ENCODE measurements at regions not wholly inside any gene's neighbourhood (a gene's known extent, or its start where the extent isn't known, plus 50 kb on each side); places are given as distances from the start of the nearest gene placed in this dataset.

DNA sequence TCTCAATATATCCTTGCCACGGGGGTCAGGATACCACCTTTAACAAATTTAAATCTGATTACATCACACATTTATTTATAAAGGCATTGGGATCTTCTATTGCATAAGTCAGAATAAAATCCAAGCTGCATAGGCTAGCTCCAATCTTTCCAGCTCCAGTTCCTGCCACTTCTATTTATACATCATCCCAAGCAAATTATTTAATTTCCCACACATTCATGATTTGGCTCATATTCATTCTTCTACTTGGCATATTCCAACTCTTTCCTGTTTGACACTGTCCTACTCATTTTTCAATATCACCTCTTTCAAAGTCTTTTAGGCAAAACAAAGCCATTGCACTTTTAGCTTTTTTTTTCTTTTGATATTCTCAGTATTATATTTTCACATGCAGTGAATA lies 579.0 kb upstream of the FZD8 start:
- Mint-ChIP-seq H3K4me3 (no peak overlapping the region), H3K27me3 (no peaks in the 10 kb centered on the region), H3K9me3 (ENCODE audit: insufficient read depth) (peaks cover 5% of the 10 kb centered on the region), H3K4me1 (no peaks in the 10 kb centered on the region), H3K27ac (no peak overlapping the region)
- CTCF ChIA-PET, result no interaction called here
- WGBS (ENCODE audit: insufficient coverage), result no CpG with 5 or more reads among the region's 1 CpG
- Histone ChIP-seq H3K9ac (ENCODE audit: low read length) (no peak overlapping the region), H3K79me2 (ENCODE audit: control insufficient read depth, insufficient read depth, low read length) (no peaks in the 10 kb centered on the region), H2AFZ (ENCODE audit: insufficient read depth, low read depth, low read length, poor library complexity, severe bottlenecking) (no peak overlapping the region), H3K4me3 (ENCODE audit: control extremely low read depth in 1 of 5, extremely low read depth in 1 of 5, insufficient read depth in 1 of 5, low read depth in 2 of 5, low read length in 4 of 5) (no peak overlapping the region), H3K4me1 (ENCODE audit: control insufficient read depth in 2 of 2, insufficient read depth in 2 of 2, low read length in 2 of 2) (no peaks in the 10 kb centered on the region), H3K27me3 (replicated peaks in 1 of 4; ENCODE audit: control extremely low read depth in 1 of 4, control insufficient read depth in 3 of 4, insufficient read depth in 4 of 4, low read length in 3 of 4) (no peaks in the 10 kb centered on the region), H3K4me2 (replicated peaks; ENCODE audit: low read depth, low read length, poor library complexity, severe bottlenecking) (no peak overlapping the region), H3K36me3 (replicated peaks in 1 of 2; ENCODE audit: control extremely low read depth in 1 of 2, control insufficient read depth in 1 of 2, extremely low read depth in 1 of 2, insufficient read depth in 2 of 2, low read length in 1 of 2) (no peaks in the 10 kb centered on the region), H3K27ac (ENCODE audit: low read length in 2 of 2) (no peak overlapping the region), H4K20me1 (ENCODE audit: control insufficient read depth, insufficient read depth, low read length, poor library complexity, severe bottlenecking) (no peaks in the 10 kb centered on the region), H3K9me3 (ENCODE audit: control extremely low read depth in 1 of 3, control insufficient read depth in 2 of 3, insufficient read depth in 1 of 3, low read length in 2 of 3) (peaks cover 0 to 1% (median 0%) of the 10 kb centered on the region in 3 donors)
- DNase-seq, result no peak
- TF ChIP-seq EZH2 (IDR thresholded peaks at IDR 0.05; ENCODE audit: borderline replicate concordance, insufficient read depth, low read depth, low read length, poor library complexity, severe bottlenecking), result no peak
- TF ChIP-seq, protein P1, sequence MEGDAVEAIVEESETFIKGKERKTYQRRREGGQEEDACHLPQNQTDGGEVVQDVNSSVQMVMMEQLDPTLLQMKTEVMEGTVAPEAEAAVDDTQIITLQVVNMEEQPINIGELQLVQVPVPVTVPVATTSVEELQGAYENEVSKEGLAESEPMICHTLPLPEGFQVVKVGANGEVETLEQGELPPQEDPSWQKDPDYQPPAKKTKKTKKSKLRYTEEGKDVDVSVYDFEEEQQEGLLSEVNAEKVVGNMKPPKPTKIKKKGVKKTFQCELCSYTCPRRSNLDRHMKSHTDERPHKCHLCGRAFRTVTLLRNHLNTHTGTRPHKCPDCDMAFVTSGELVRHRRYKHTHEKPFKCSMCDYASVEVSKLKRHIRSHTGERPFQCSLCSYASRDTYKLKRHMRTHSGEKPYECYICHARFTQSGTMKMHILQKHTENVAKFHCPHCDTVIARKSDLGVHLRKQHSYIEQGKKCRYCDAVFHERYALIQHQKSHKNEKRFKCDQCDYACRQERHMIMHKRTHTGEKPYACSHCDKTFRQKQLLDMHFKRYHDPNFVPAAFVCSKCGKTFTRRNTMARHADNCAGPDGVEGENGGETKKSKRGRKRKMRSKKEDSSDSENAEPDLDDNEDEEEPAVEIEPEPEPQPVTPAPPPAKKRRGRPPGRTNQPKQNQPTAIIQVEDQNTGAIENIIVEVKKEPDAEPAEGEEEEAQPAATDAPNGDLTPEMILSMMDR (IDR thresholded peaks at IDR 0.05), result no peak
- intact Hi-C loops (cut with micrococcal nuclease), result no loop called here
- no peak for ATAC-seq (ENCODE audit: low read depth)
- POLR2A ChIA-PET, result no interaction called here

DNA sequence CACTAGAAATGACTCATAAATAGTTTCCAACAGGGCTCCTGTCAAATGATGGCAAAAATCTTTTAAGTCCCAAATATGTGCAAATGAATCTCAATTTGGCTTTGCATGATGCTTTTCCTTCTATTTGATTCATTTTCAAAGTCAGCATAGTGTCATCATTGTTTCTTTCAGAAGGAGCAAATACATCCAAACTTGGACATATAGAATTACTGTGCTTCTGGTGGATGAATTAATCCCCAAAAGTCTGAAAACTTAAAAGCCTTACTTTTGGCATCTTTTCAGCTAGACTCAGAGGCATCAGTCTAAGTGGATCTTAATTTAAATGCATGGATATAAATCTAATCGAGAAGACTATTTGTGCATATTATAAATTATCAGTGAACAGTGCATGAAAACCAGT lies 578.1 kb upstream of the FZD8 start:
- no peak overlapping the region for H3K27ac ChIP-seq (ENCODE audit: low read length in 2 of 2)
- no peaks in the 10 kb centered on the region for H3K36me3 ChIP-seq (replicated peaks in 1 of 2; ENCODE audit: control extremely low read depth in 1 of 2, control insufficient read depth in 1 of 2, extremely low read depth in 1 of 2, insufficient read depth in 2 of 2, low read length in 1 of 2)
- CTCF ChIA-PET, result no interaction called here
- Mint-ChIP-seq H3K4me1 (no peaks in the 10 kb centered on the region), H3K27ac (no peak overlapping the region), H3K27me3 (no peaks in the 10 kb centered on the region), H3K4me3 (no peak overlapping the region), H3K9me3 (ENCODE audit: insufficient read depth) (peaks cover 5% of the 10 kb centered on the region)
- POLR2A ChIA-PET, result no interaction called here
- H3K79me2 ChIP-seq (ENCODE audit: control insufficient read depth, insufficient read depth, low read length), result no peaks in the 10 kb centered on the region
- no peak for DNase-seq
- no CpG with 5 or more reads among the region's 1 CpG for WGBS (ENCODE audit: insufficient coverage)
- H3K9ac ChIP-seq (ENCODE audit: low read length), result no peak overlapping the region
- intact Hi-C loops (cut with micrococcal nuclease), result no loop called here
- no peak overlapping the region for H3K4me2 ChIP-seq (replicated peaks; ENCODE audit: low read depth, low read length, poor library complexity, severe bottlenecking)
- H3K4me3 ChIP-seq (ENCODE audit: control extremely low read depth in 1 of 5, extremely low read depth in 1 of 5, insufficient read depth in 1 of 5, low read depth in 2 of 5, low read length in 4 of 5), result no peak overlapping the region
- H3K9me3 ChIP-seq (ENCODE audit: control extremely low read depth in 1 of 3, control insufficient read depth in 2 of 3, insufficient read depth in 1 of 3, low read length in 2 of 3), result peaks cover 0 to 1% (median 0%) of the 10 kb centered on the region in 3 donors
- no peaks in the 10 kb centered on the region for H3K4me1 ChIP-seq (ENCODE audit: control insufficient read depth in 2 of 2, insufficient read depth in 2 of 2, low read length in 2 of 2)
- no peaks in the 10 kb centered on the region for H3K27me3 ChIP-seq (replicated peaks in 1 of 4; ENCODE audit: control extremely low read depth in 1 of 4, control insufficient read depth in 3 of 4, insufficient read depth in 4 of 4, low read length in 3 of 4)
- no peaks in the 10 kb centered on the region for H4K20me1 ChIP-seq (ENCODE audit: control insufficient read depth, insufficient read depth, low read length, poor library complexity, severe bottlenecking)
- TF ChIP-seq, protein P1 (IDR thresholded peaks at IDR 0.05), result no peak
- no peak for TF ChIP-seq EZH2 (IDR thresholded peaks at IDR 0.05; ENCODE audit: borderline replicate concordance, insufficient read depth, low read depth, low read length, poor library complexity, severe bottlenecking)
- no peak overlapping the region for H2AFZ ChIP-seq (ENCODE audit: insufficient read depth, low read depth, low read length, poor library complexity, severe bottlenecking)
- ATAC-seq (ENCODE audit: low read depth), result no peak

Measured in B cell (primary cell).